ENCODE measurements at regions not wholly inside any gene's neighbourhood (a gene's known extent, or its start where the extent isn't known, plus 50 kb on each side); places are given as distances from the start of the nearest gene placed in this dataset.

GRCh38 chr2:52918551-52918950 lies 849.1 kb upstream of the CHAC2 start:
- H3K36me3 ChIP-seq (ENCODE audit: low read length): no peaks in the 10 kb centered on the region
- H3K27ac ChIP-seq (ENCODE audit: low read depth, low read length): no peak overlapping the region
- no peaks in the 10 kb centered on the region for H3K27me3 ChIP-seq (ENCODE audit: low read length)
- H3K79me2 ChIP-seq (ENCODE audit: insufficient read depth, low read length): no peaks in the 10 kb centered on the region
- no peak overlapping the region for H2AFZ ChIP-seq (ENCODE audit: low read depth, low read length, severe bottlenecking)
- H3K9me3 ChIP-seq (ENCODE audit: insufficient read depth, low read length): no peaks in the 10 kb centered on the region
- no peaks in the 10 kb centered on the region for H3K9me2 ChIP-seq (replicated peaks; ENCODE audit: insufficient read depth, low read length)
- H3K9ac ChIP-seq (ENCODE audit: low read length): no peak overlapping the region
- H3K4me3 ChIP-seq (ENCODE audit: insufficient read depth, low read length, poor library complexity, severe bottlenecking): no peak overlapping the region
- no peaks in the 10 kb centered on the region for H3F3A ChIP-seq (ENCODE audit: insufficient read depth)
- H3K4me2 ChIP-seq (ENCODE audit: low read depth, low read length, poor library complexity, severe bottlenecking): no peak overlapping the region
- no peaks in the 10 kb centered on the region for H4K20me1 ChIP-seq (ENCODE audit: low read depth, low read length)
- TF ChIP-seq CTCF (IDR thresholded peaks at IDR 0.05; ENCODE audit: insufficient read depth, low read length, poor library complexity, severe bottlenecking) (no peak), EZH2phosphoT487 (conservative IDR thresholded peaks at IDR 0.05; ENCODE audit: low read length) (no peak)

- Histone ChIP-seq H3K27me3 (ENCODE audit: low read length) (no peaks in the 10 kb centered on the region), H3F3A (ENCODE audit: insufficient read depth) (no peaks in the 10 kb centered on the region), H2AFZ (ENCODE audit: low read depth, low read length, severe bottlenecking) (no peak overlapping the region), H3K9me3 (ENCODE audit: insufficient read depth, low read length) (no peaks in the 10 kb centered on the region), H4K20me1 (ENCODE audit: low read depth, low read length) (no peaks in the 10 kb centered on the region), H3K9ac (ENCODE audit: low read length) (no peak overlapping the region), H3K4me3 (ENCODE audit: insufficient read depth, low read length, poor library complexity, severe bottlenecking) (no peak overlapping the region), H3K27ac (ENCODE audit: low read depth, low read length) (no peak overlapping the region), H3K4me2 (ENCODE audit: low read depth, low read length, poor library complexity, severe bottlenecking) (no peak overlapping the region), H3K9me2 (replicated peaks; ENCODE audit: insufficient read depth, low read length) (no peaks in the 10 kb centered on the region), H3K79me2 (ENCODE audit: insufficient read depth, low read length) (no peaks in the 10 kb centered on the region), H3K36me3 (ENCODE audit: low read length) (no peaks in the 10 kb centered on the region)
- TF ChIP-seq EZH2phosphoT487 (conservative IDR thresholded peaks at IDR 0.05; ENCODE audit: low read length) (no peak), CTCF (IDR thresholded peaks at IDR 0.05; ENCODE audit: insufficient read depth, low read length, poor library complexity, severe bottlenecking) (no peak)
These were observed 850.6 kb upstream of the CHAC2 start for GRCh38 chr2:52916981-52917380.

- peaks cover 4% of the 10 kb centered on the region; the same call in 1 of the 2 replicates for H3K9me3 ChIP-seq (ENCODE audit: insufficient read depth, low read length)
- no peak overlapping the region for H3K4me2 ChIP-seq (ENCODE audit: low read depth, low read length, poor library complexity, severe bottlenecking)
- H3K27me3 ChIP-seq (ENCODE audit: low read length): no peaks in the 10 kb centered on the region
- H3K9ac ChIP-seq (ENCODE audit: low read length): no peak overlapping the region
- H3K36me3 ChIP-seq (ENCODE audit: low read length): no peaks in the 10 kb centered on the region
- TF ChIP-seq EZH2phosphoT487 (conservative IDR thresholded peaks at IDR 0.05; ENCODE audit: low read length) (no peak), CTCF (IDR thresholded peaks at IDR 0.05; ENCODE audit: insufficient read depth, low read length, poor library complexity, severe bottlenecking) (no peak)
- H3K4me3 ChIP-seq (ENCODE audit: insufficient read depth, low read length, poor library complexity, severe bottlenecking): no peak overlapping the region
- H3K79me2 ChIP-seq (ENCODE audit: insufficient read depth, low read length): no peaks in the 10 kb centered on the region
- H4K20me1 ChIP-seq (ENCODE audit: low read depth, low read length): no peaks in the 10 kb centered on the region
- no peak overlapping the region for H3K27ac ChIP-seq (ENCODE audit: low read depth, low read length)
- H3K9me2 ChIP-seq (replicated peaks; ENCODE audit: insufficient read depth, low read length): no peaks in the 10 kb centered on the region
- H2AFZ ChIP-seq (ENCODE audit: low read depth, low read length, severe bottlenecking): no peak overlapping the region
- H3F3A ChIP-seq (ENCODE audit: insufficient read depth): no peaks in the 10 kb centered on the region
These were observed 863.2 kb upstream of the CHAC2 start for GRCh38 chr2:52904355-52904891.

Data from SU-DHL-6 (cell line).